NCI-H2107 treated with DMSO at 0.1 percent for 48 hours (cell line): ENCODE measurements at regions not wholly inside any gene's neighbourhood (a gene's known extent, or its start where the extent isn't known, plus 50 kb on each side); places are given as distances from the start of the nearest gene placed in this dataset.

ENCODE experiments used
- DNase-seq: peaks from one replicate; lab custom pipeline; 2025; ENCODE audit not compliant: unreplicated experiment; lab: John Stamatoyannopoulos, UW

- no peak for DNase-seq
Observed at GRCh38 chr11:109347304-109347703, 74.7 kb upstream of the C11orf87 start.

GRCh38 chr11:109349276-109350080 lies 72.5 kb upstream of the C11orf87 start:
- DNase-seq = no peak

- no peak for DNase-seq
Observed at GRCh38 chr11:109350091-109350490, 71.9 kb upstream of the C11orf87 start.

GRCh38 chr11:109362059-109362458 lies 59.9 kb upstream of the C11orf87 start:
- no peak for DNase-seq

GRCh38 chr11:109363682-109364081 lies 58.3 kb upstream of the C11orf87 start:
- no peak for DNase-seq

GRCh38 chr11:109364851-109365250 lies 57.1 kb upstream of the C11orf87 start:
- no peak for DNase-seq

GRCh38 chr11:109371444-109372176 lies 50.4 kb upstream of the C11orf87 start:
- no peak for DNase-seq
